CD4-positive, alpha-beta T cell treated with Interferon gamma for 1 hour (primary cell): ENCODE measurements at regions not wholly inside any gene's neighbourhood (a gene's known extent, or its start where the extent isn't known, plus 50 kb on each side); places are given as distances from the start of the nearest gene placed in this dataset.

Experiments
- DNase-seq: peaks from one replicate; pipeline ENCODE4 v3.0.0-alpha.2; 2020

GRCh38 chr5:52504584-52505240, 283.0 kb upstream of the ITGA1 start:
- no peak for DNase-seq

- DNase-seq, result no peak
Observed at GRCh38 chr5:52517667-52518066, 270.0 kb upstream of the ITGA1 start.

- no peak for DNase-seq
Observed at GRCh38 chr5:52520171-52520570, 267.5 kb upstream of the ITGA1 start.

GRCh38 chr5:52521236-52521635, 266.5 kb upstream of the ITGA1 start:
- DNase-seq, result no peak

- no peak for DNase-seq
Observed at GRCh38 chr5:52523701-52524100, 264.0 kb upstream of the ITGA1 start.

GRCh38 chr5:52531105-52531504, 256.6 kb upstream of the ITGA1 start:
- DNase-seq, result no peak

GRCh38 chr5:52543594-52543993, 244.1 kb upstream of the ITGA1 start:
- no peak for DNase-seq

GRCh38 chr5:52544738-52545137, 243.0 kb upstream of the ITGA1 start:
- no peak for DNase-seq

GRCh38 chr5:52554293-52554692, 233.4 kb upstream of the ITGA1 start:
- no peak for DNase-seq

- no peak for DNase-seq
Observed at GRCh38 chr5:52560366-52560765, 227.3 kb upstream of the ITGA1 start.

- DNase-seq, result no peak
Observed at GRCh38 chr5:52562473-52562872, 225.2 kb upstream of the ITGA1 start.

- DNase-seq, result no peak
Observed at GRCh38 chr5:52564587-52564986, 223.1 kb upstream of the ITGA1 start.

GRCh38 chr5:52577546-52577945, 210.2 kb upstream of the ITGA1 start:
- no peak for DNase-seq

GRCh38 chr5:52579391-52579790, 208.3 kb upstream of the ITGA1 start:
- DNase-seq, result no peak

GRCh38 chr5:52580921-52581320, 206.8 kb upstream of the ITGA1 start:
- no peak for DNase-seq

- no peak for DNase-seq
Observed at GRCh38 chr5:52582313-52582712, 205.4 kb upstream of the ITGA1 start.

GRCh38 chr5:52587131-52587530, 200.6 kb upstream of the ITGA1 start:
- no peak for DNase-seq

GRCh38 chr5:52597625-52598024, 190.1 kb upstream of the ITGA1 start:
- no peak for DNase-seq

GRCh38 chr5:52598968-52599367, 188.7 kb upstream of the ITGA1 start:
- DNase-seq, result no peak

- no peak for DNase-seq
Observed at GRCh38 chr5:52603778-52604554, 183.8 kb upstream of the ITGA1 start.

GRCh38 chr5:52605317-52606313, 182.1 kb upstream of the ITGA1 start:
- no peak for DNase-seq

GRCh38 chr5:52607227-52607824, 180.4 kb upstream of the ITGA1 start:
- DNase-seq, result no peak

GRCh38 chr5:52620315-52620714, 167.4 kb upstream of the ITGA1 start:
- no peak for DNase-seq
